Activated CD4-positive, alpha-beta memory T cell treated with anti-CD3 and anti-CD28 coated beads for 36 hours (primary cell): ENCODE measurements at regions not wholly inside any gene's neighbourhood (a gene's known extent, or its start where the extent isn't known, plus 50 kb on each side); places are given as distances from the start of the nearest gene placed in this dataset.
"Not testable (repeated sequence)": the region's sequence is repeated elsewhere in the genome, so short reads cannot be mapped to it uniquely, and the experiment has no call there.

Experiments
- CTCF ChIA-PET: fragments of 350-600 bp; sonication (Branson Sonifier 250); formaldehyde crosslinking; loops from one replicate; lab custom pipeline; 2021; ENCODE audit warnings: antibody characterized with exemption, inconsistent platforms; lab: Charles Lee
- POLR2A ChIA-PET: fragments of 350-600 bp; sonication (Branson Sonifier 250); formaldehyde crosslinking; loops from one replicate; lab custom pipeline; 2021; ENCODE audit warnings: antibody characterized with exemption; lab: Charles Lee
- DNase-seq: peaks from one replicate; pipeline ENCODE4 v3.0.0-alpha.2; 2020
- H3K27ac Mint-ChIP-seq: one replicate; pipeline ENCODE4 v1.8.0; 2021; ENCODE audit warnings: mixed read lengths
- H3K27me3 Mint-ChIP-seq: one replicate; pipeline ENCODE4 v1.8.0; 2021; ENCODE audit warnings: mixed read lengths
- H3K36me3 Mint-ChIP-seq: one replicate; pipeline ENCODE4 v1.8.0; 2021; ENCODE audit warnings: mixed read lengths
- H3K4me1 Mint-ChIP-seq: one replicate; pipeline ENCODE4 v1.8.0; 2021; ENCODE audit warnings: low read depth, mixed read lengths
- H3K4me3 Mint-ChIP-seq: one replicate; pipeline ENCODE4 v1.8.0; 2021; ENCODE audit warnings: mild to moderate bottlenecking, mixed read lengths
- H3K9me3 Mint-ChIP-seq: one replicate; pipeline ENCODE4 v1.8.0; 2021; ENCODE audit warnings: mixed read lengths
- intact Hi-C: fragments of 100-400 bp; cut with micrococcal nuclease; formaldehyde crosslinking; loops from one replicate; pipeline ENCODE4 v1.15.1; 2023

GRCh38 chr20:40055711-40056110, 633.3 kb downstream of the MAFB start:
- H3K27ac Mint-ChIP-seq, result no peak overlapping the region
- H3K36me3 Mint-ChIP-seq, result no peaks in the 10 kb centered on the region
- H3K9me3 Mint-ChIP-seq, result peaks cover 3% of the 10 kb centered on the region
- no peaks in the 10 kb centered on the region for H3K4me1 Mint-ChIP-seq
- no peaks in the 10 kb centered on the region for H3K27me3 Mint-ChIP-seq
- POLR2A ChIA-PET, result no interaction called here
- CTCF ChIA-PET, result no interaction called here
- intact Hi-C loops, result no loop called here
- H3K4me3 Mint-ChIP-seq, result no peak overlapping the region
- DNase-seq, result no peak

- DNase-seq, result no peak
- POLR2A ChIA-PET, result no interaction called here
- Mint-ChIP-seq H3K27ac (no peak overlapping the region), H3K9me3 (no peaks in the 10 kb centered on the region), H3K27me3 (no peaks in the 10 kb centered on the region), H3K36me3 (no peaks in the 10 kb centered on the region), H3K4me1 (no peaks in the 10 kb centered on the region), H3K4me3 (no peak overlapping the region)
- CTCF ChIA-PET, result no interaction called here
- intact Hi-C loops, result no loop called here
Observed at GRCh38 chr20:40054311-40054710, 634.7 kb downstream of the MAFB start.

- Mint-ChIP-seq H3K9me3 (no peaks in the 10 kb centered on the region), H3K4me3 (no peak overlapping the region), H3K27me3 (no peaks in the 10 kb centered on the region), H3K36me3 (no peaks in the 10 kb centered on the region), H3K4me1 (no peaks in the 10 kb centered on the region), H3K27ac (no peak overlapping the region)
- CTCF ChIA-PET, result no interaction called here
- POLR2A ChIA-PET, result no interaction called here
- DNase-seq, result no peak
- intact Hi-C loops, result no loop called here
Observed at GRCh38 chr20:40050596-40050995, 638.4 kb downstream of the MAFB start.

- H3K4me1 Mint-ChIP-seq, result no peaks in the 10 kb centered on the region
- no peaks in the 10 kb centered on the region for H3K36me3 Mint-ChIP-seq
- no peaks in the 10 kb centered on the region for H3K9me3 Mint-ChIP-seq
- ChIA-PET CTCF (no interaction called here), POLR2A (no interaction called here)
- no peak for DNase-seq
- no peak overlapping the region for H3K4me3 Mint-ChIP-seq
- intact Hi-C loops, result no loop called here
- no peak overlapping the region for H3K27ac Mint-ChIP-seq
- H3K27me3 Mint-ChIP-seq, result no peaks in the 10 kb centered on the region
Observed at GRCh38 chr20:40049854-40050253, 639.2 kb downstream of the MAFB start.

GRCh38 chr20:40046703-40047102, 642.3 kb downstream of the MAFB start:
- ChIA-PET POLR2A (no interaction called here), CTCF (no interaction called here)
- no peaks in the 10 kb centered on the region for H3K36me3 Mint-ChIP-seq

GRCh38 chr20:40037511-40037910, 651.5 kb downstream of the MAFB start:
- H3K36me3 Mint-ChIP-seq, result no peaks in the 10 kb centered on the region
- ChIA-PET CTCF (no interaction called here), POLR2A (no interaction called here)
- no peak overlapping the region for H3K27ac Mint-ChIP-seq
- H3K4me1 Mint-ChIP-seq, result no peaks in the 10 kb centered on the region
- H3K9me3 Mint-ChIP-seq, result no peaks in the 10 kb centered on the region
- no peak for DNase-seq
- intact Hi-C loops, result no loop called here
- no peaks in the 10 kb centered on the region for H3K27me3 Mint-ChIP-seq
- H3K4me3 Mint-ChIP-seq, result no peak overlapping the region

More at GRCh38 chr20:40046703-40047102, 642.3 kb downstream of the MAFB start:
- Mint-ChIP-seq H3K9me3 (no peaks in the 10 kb centered on the region), H3K4me3 (no peak overlapping the region), H3K4me1 (no peaks in the 10 kb centered on the region), H3K27ac (no peak overlapping the region), H3K27me3 (no peaks in the 10 kb centered on the region)
- DNase-seq, result no peak
- intact Hi-C loops, result no loop called here

- POLR2A ChIA-PET, result no interaction called here
- no peak overlapping the region for H3K4me3 Mint-ChIP-seq
- intact Hi-C loops, result no loop called here
- no peak overlapping the region for H3K27ac Mint-ChIP-seq
- H3K36me3 Mint-ChIP-seq, result no peaks in the 10 kb centered on the region
- H3K4me1 Mint-ChIP-seq, result no peaks in the 10 kb centered on the region
- DNase-seq, result no peak
- H3K27me3 Mint-ChIP-seq, result no peaks in the 10 kb centered on the region
- CTCF ChIA-PET, result no interaction called here
- H3K9me3 Mint-ChIP-seq, result no peaks in the 10 kb centered on the region
Observed at GRCh38 chr20:40029589-40029988, 659.4 kb downstream of the MAFB start.

GRCh38 chr20:40019510-40019909, 669.5 kb downstream of the MAFB start:
- no peak overlapping the region for H3K4me3 Mint-ChIP-seq

GRCh38 chr20:40017765-40018164, 671.3 kb downstream of the MAFB start:
- Mint-ChIP-seq H3K9me3 (no peaks in the 10 kb centered on the region), H3K27me3 (no peaks in the 10 kb centered on the region)
- CTCF ChIA-PET, result no interaction called here

More at GRCh38 chr20:40019510-40019909, 669.5 kb downstream of the MAFB start:
- Mint-ChIP-seq H3K27me3 (no peaks in the 10 kb centered on the region), H3K36me3 (no peaks in the 10 kb centered on the region), H3K9me3 (no peaks in the 10 kb centered on the region), H3K27ac (no peak overlapping the region), H3K4me1 (no peaks in the 10 kb centered on the region)
- intact Hi-C loops, result no loop called here
- ChIA-PET POLR2A (no interaction called here), CTCF (no interaction called here)
- DNase-seq, result no peak

GRCh38 chr20:40016890-40017289, 672.1 kb downstream of the MAFB start:
- Mint-ChIP-seq H3K27me3 (no peaks in the 10 kb centered on the region), H3K27ac (no peak overlapping the region), H3K9me3 (no peaks in the 10 kb centered on the region), H3K4me1 (no peaks in the 10 kb centered on the region), H3K4me3 (no peak overlapping the region), H3K36me3 (no peaks in the 10 kb centered on the region)
- CTCF ChIA-PET, result no interaction called here
- intact Hi-C loops, result no loop called here
- DNase-seq, result no peak
- POLR2A ChIA-PET, result no interaction called here

More at GRCh38 chr20:40017765-40018164, 671.3 kb downstream of the MAFB start:
- intact Hi-C loops, result no loop called here
- H3K36me3 Mint-ChIP-seq, result no peaks in the 10 kb centered on the region
- H3K27ac Mint-ChIP-seq, result no peak overlapping the region
- no peaks in the 10 kb centered on the region for H3K4me1 Mint-ChIP-seq
- no peak overlapping the region for H3K4me3 Mint-ChIP-seq
- POLR2A ChIA-PET, result no interaction called here
- DNase-seq, result no peak

- intact Hi-C loops, result no loop called here
- Mint-ChIP-seq H3K4me3 (no peak overlapping the region), H3K27me3 (no peaks in the 10 kb centered on the region), H3K4me1 (no peaks in the 10 kb centered on the region), H3K27ac (no peak overlapping the region), H3K9me3 (no peaks in the 10 kb centered on the region), H3K36me3 (no peaks in the 10 kb centered on the region)
- DNase-seq, result no peak
- ChIA-PET POLR2A (no interaction called here), CTCF (no interaction called here)
Observed at GRCh38 chr20:40016392-40016791, 672.6 kb downstream of the MAFB start.

- H3K4me1 Mint-ChIP-seq, POLR2A ChIA-PET, H3K9me3 Mint-ChIP-seq, H3K4me3 Mint-ChIP-seq, H3K36me3 Mint-ChIP-seq, DNase-seq, H3K27ac Mint-ChIP-seq, intact Hi-C loops, H3K27me3 Mint-ChIP-seq, CTCF ChIA-PET: not testable (repeated sequence)
Observed at GRCh38 chr20:40012026-40012425, 677.0 kb downstream of the MAFB start.

- H3K4me3 Mint-ChIP-seq, result no peak overlapping the region
- ChIA-PET CTCF (no interaction called here), POLR2A (no interaction called here)
- no peak for DNase-seq
- intact Hi-C loops, result no loop called here
- no peaks in the 10 kb centered on the region for H3K9me3 Mint-ChIP-seq
- H3K36me3 Mint-ChIP-seq, result no peaks in the 10 kb centered on the region
- H3K27me3 Mint-ChIP-seq, result no peaks in the 10 kb centered on the region
- no peaks in the 10 kb centered on the region for H3K4me1 Mint-ChIP-seq
- no peak overlapping the region for H3K27ac Mint-ChIP-seq
Observed at GRCh38 chr20:40010483-40010882, 678.6 kb downstream of the MAFB start.

GRCh38 chr20:40009542-40009941, 679.5 kb downstream of the MAFB start:
- H3K4me3 Mint-ChIP-seq, result no peak overlapping the region
- no peaks in the 10 kb centered on the region for H3K4me1 Mint-ChIP-seq
- CTCF ChIA-PET, result no interaction called here
- POLR2A ChIA-PET, result no interaction called here
- H3K36me3 Mint-ChIP-seq, result no peaks in the 10 kb centered on the region
- no peaks in the 10 kb centered on the region for H3K9me3 Mint-ChIP-seq
- no peaks in the 10 kb centered on the region for H3K27me3 Mint-ChIP-seq
- no peak for DNase-seq
- intact Hi-C loops, result no loop called here
- H3K27ac Mint-ChIP-seq, result no peak overlapping the region
